Skeletal muscle cell (primary cell): ENCODE measurements at regions not wholly inside any gene's neighbourhood (a gene's known extent, or its start where the extent isn't known, plus 50 kb on each side); places are given as distances from the start of the nearest gene placed in this dataset.
"Not testable (repeated sequence)": the region's sequence is repeated elsewhere in the genome, so short reads cannot be mapped to it uniquely, and the experiment has no call there.

Source experiments
- DNase-seq: peaks from one replicate; pipeline ENCODE4 v3.0.0-alpha.2; 2010; ENCODE audit warnings: low read depth
- H3K4me3 ChIP-seq: 2 replicates; pipeline ENCODE4 v1.5.1; 2011; ENCODE audit warnings: low read depth, mild to moderate bottlenecking, control low read depth, low read length, moderate library complexity

GRCh38 chr10:28881171-28881882, 204.0 kb downstream of the BAMBI start:
- no peak for DNase-seq
- no peak overlapping the region for H3K4me3 ChIP-seq

- no peak for DNase-seq
- H3K4me3 ChIP-seq = no peak overlapping the region
Measured at GRCh38 chr10:28883741-28884423, 206.6 kb downstream of the BAMBI start.

- DNase-seq = no peak
- H3K4me3 ChIP-seq = no peak overlapping the region
Measured at GRCh38 chr10:28890121-28890950, 213.0 kb downstream of the BAMBI start.

GRCh38 chr10:28891058-28891713, 213.9 kb downstream of the BAMBI start:
- DNase-seq = no peak
- no peak overlapping the region for H3K4me3 ChIP-seq

- no peak overlapping the region for H3K4me3 ChIP-seq
- DNase-seq = peak; percentile 43
Measured at GRCh38 chr10:28892818-28893547, 215.7 kb downstream of the BAMBI start.

- DNase-seq = no peak
- no peak overlapping the region for H3K4me3 ChIP-seq
Measured at GRCh38 chr10:28894146-28894545, 216.8 kb downstream of the BAMBI start.

- DNase-seq, H3K4me3 ChIP-seq: not testable (repeated sequence)
Measured at GRCh38 chr10:28895671-28896070, 218.3 kb downstream of the BAMBI start.

GRCh38 chr10:28896791-28897409, 219.6 kb downstream of the BAMBI start:
- not testable (repeated sequence) for DNase-seq, H3K4me3 ChIP-seq

- H3K4me3 ChIP-seq = no peak overlapping the region
- no peak for DNase-seq
Measured at GRCh38 chr10:28897617-28898464, 220.5 kb downstream of the BAMBI start.

- H3K4me3 ChIP-seq = no peak overlapping the region
- no peak for DNase-seq
Measured at GRCh38 chr10:28902215-28902614, 224.9 kb downstream of the BAMBI start.

GRCh38 chr10:28903063-28903462, 225.7 kb downstream of the BAMBI start:
- DNase-seq = no peak

GRCh38 chr10:28903736-28904135, 226.4 kb downstream of the BAMBI start:
- H3K4me3 ChIP-seq = no peak overlapping the region
- no peak for DNase-seq

More at GRCh38 chr10:28903063-28903462, 225.7 kb downstream of the BAMBI start:
- no peak overlapping the region for H3K4me3 ChIP-seq

- no peak for DNase-seq
Measured at GRCh38 chr10:28905371-28905770, 228.1 kb downstream of the BAMBI start.

GRCh38 chr10:28906011-28906411, 228.7 kb downstream of the BAMBI start:
- DNase-seq = no peak
- no peak overlapping the region for H3K4me3 ChIP-seq

More at GRCh38 chr10:28905371-28905770, 228.1 kb downstream of the BAMBI start:
- no peak overlapping the region for H3K4me3 ChIP-seq

GRCh38 chr10:28906415-28906814, 229.1 kb downstream of the BAMBI start:
- DNase-seq = no peak
- H3K4me3 ChIP-seq = no peak overlapping the region

- no peak overlapping the region for H3K4me3 ChIP-seq
- no peak for DNase-seq
Measured at GRCh38 chr10:28906934-28907333, 229.6 kb downstream of the BAMBI start.

GRCh38 chr10:28909875-28910274, 232.6 kb downstream of the BAMBI start:
- no peak for DNase-seq
- H3K4me3 ChIP-seq = no peak overlapping the region

- no peak overlapping the region for H3K4me3 ChIP-seq
- DNase-seq = no peak
Measured at GRCh38 chr10:28910956-28911355, 233.6 kb downstream of the BAMBI start.
